K562 (cell line): ENCODE measurements at regions not wholly inside any gene's neighbourhood (a gene's known extent, or its start where the extent isn't known, plus 50 kb on each side); places are given as distances from the start of the nearest gene placed in this dataset.

Experiments
- ATAC-seq: fragments of 200-7000 bp; cut with Tn5 transposase; 3 replicates; pipeline ENCODE4 v1.9.1; 2020; ENCODE audit warnings: moderate library complexity
- BruUV-seq: library from RNA; stranded (reverse); fragments of 400-500 nt; replicated peaks from 2 replicates; lab custom pipeline; 2021; lab: Mats Ljungman, UMichigan
- CTCF ChIA-PET: fragments of 300-600 bp; formaldehyde crosslinking; extraction: SDS; loops from one replicate; lab custom pipeline; 2021; ENCODE audit warnings: low intra/inter-chr PET ratio; lab: Yijun Ruan, JAX
- POLR2A ChIA-PET: fragments of 300-600, 350-650 bp; sonication (Branson Sonifier 250); formaldehyde crosslinking; extraction: SDS; loops from one replicate; lab custom pipeline; 2021; ENCODE audit warnings: antibody characterized with exemption, inconsistent platforms; lab: Yijun Ruan, JAX
- DNase-seq, 4 experiments: peaks; one replicate each; pipeline versions ENCODE4 v3.0.0 to v3.0.0-alpha.2; 2011 to 2018; ENCODE audit warnings: low spot score in 3 of 4, mixed read lengths in 3 of 4; ENCODE audit errors: extremely low read depth in 1 of 4
- FAIRE-seq: peaks from 2 replicates; lab custom pipeline; 2011; peaks lifted over from hg19 to GRCh38; lab: Jason Lieb, UNC
- H2AFZ ChIP-seq: 2 replicates; pipeline ENCODE4 v1.6.0; 2011; ENCODE audit warnings: low read depth, low read length, control low read depth, inconsistent platforms
- H3K27ac ChIP-seq: fragments of 200-600 bp; 3 replicates; pipeline ENCODE4 v1.8.0; 2011; ENCODE audit warnings: low read depth, mild to moderate bottlenecking, control low read depth, inconsistent platforms, low read length, moderate library complexity, mixed read lengths; ENCODE audit errors: extremely low read depth
- H3K27me3 ChIP-seq, 2 experiments: fragments of 300-600 bp in 1 of 2; 2 replicates in 1 of 2; 3 replicates in 1 of 2; pipeline versions ENCODE4 v1.6.0 to v1.8.0; 2011; ENCODE audit warnings: inconsistent platforms in 2 of 2, low read length in 2 of 2, mild to moderate bottlenecking in 1 of 2, mixed read lengths in 1 of 2, moderate library complexity in 1 of 2; ENCODE audit not compliant: control insufficient read depth in 2 of 2, insufficient read depth in 2 of 2
- H3K36me3 ChIP-seq: fragments of 300-600 bp; 3 replicates; pipeline ENCODE4 v1.8.0; 2011; ENCODE audit warnings: mild to moderate bottlenecking, low read length, inconsistent platforms; ENCODE audit not compliant: control insufficient read depth, insufficient read depth
- H3K4me1 ChIP-seq, 2 experiments: fragments of 200-600 bp in 1 of 2; replicated peaks in 1 of 2; 2 replicates in 1 of 2; 3 replicates in 1 of 2; pipeline versions ENCODE4 v1.5.1 to v1.8.0; 2011; ENCODE audit warnings: inconsistent platforms in 2 of 2, low read length in 2 of 2, mild to moderate bottlenecking in 1 of 2, mixed read lengths in 1 of 2, moderate library complexity in 1 of 2; ENCODE audit not compliant: control insufficient read depth in 2 of 2, insufficient read depth in 2 of 2
- H3K4me2 ChIP-seq: 2 replicates; pipeline ENCODE4 v1.6.1; 2011; ENCODE audit warnings: low read length, control low read depth, inconsistent platforms, mixed read lengths; ENCODE audit not compliant: insufficient read depth
- H3K4me3 ChIP-seq: fragments of 200-600 bp; sonication (generic), shearing (Covaris generic); 2 replicates; pipeline ENCODE4 v1.5.1; 2016; ENCODE audit warnings: control low read depth, inconsistent platforms
- H3K79me2 ChIP-seq: fragments of 200-600 bp; 3 replicates; pipeline ENCODE4 v1.8.0; 2011; ENCODE audit warnings: low read length, inconsistent platforms; ENCODE audit not compliant: control insufficient read depth, insufficient read depth
- H3K9ac ChIP-seq, 2 experiments: 2 replicates each; pipeline versions ENCODE4 v1.6.0 to v1.6.1; 2011; ENCODE audit warnings: low read depth in 2 of 2, low read length in 2 of 2, control low read depth in 1 of 2, inconsistent platforms in 1 of 2, mild to moderate bottlenecking in 1 of 2, mixed read lengths in 1 of 2; ENCODE audit not compliant: insufficient read depth in 1 of 2
- H3K9me1 ChIP-seq: one replicate; pipeline ENCODE4 v1.6.0; 2011; ENCODE audit warnings: inconsistent platforms, mild to moderate bottlenecking, low read length, moderate library complexity; ENCODE audit not compliant: control insufficient read depth, insufficient read depth
- H3K9me3 ChIP-seq: replicated peaks from 2 replicates; pipeline ENCODE4 v1.5.1; 2011; ENCODE audit warnings: low read depth, low read length, inconsistent platforms; ENCODE audit not compliant: control insufficient read depth, insufficient read depth
- H4K20me1 ChIP-seq: replicated peaks from 2 replicates; pipeline ENCODE4 v1.6.1; 2011; ENCODE audit warnings: low read length, inconsistent platforms, mixed read lengths; ENCODE audit not compliant: control insufficient read depth, insufficient read depth
- CBFB ChIP-seq: sonication (generic); formaldehyde crosslinking; IDR thresholded peaks from 2 replicates; pipeline ENCODE4 v1.4.0; 2020; ENCODE audit warnings: mild to moderate bottlenecking, missing genetic modification reagents
- E2F8 ChIP-seq: fragments of 450-650 bp; IDR thresholded peaks from 2 replicates; pipeline ENCODE4 v1.7.1; 2018; ENCODE audit warnings: mild to moderate bottlenecking, low read depth; ENCODE audit not compliant: partially characterized antibody
- ELF1 ChIP-seq: fragments of 200-800 bp; sonication (Bioruptor generic); IDR thresholded peaks from 2 replicates; pipeline ENCODE4 v1.6.1; 2016; ENCODE audit warnings: missing genetic modification characterization, missing compliant biosample characterization
- MGA ChIP-seq: fragments of 450-650 bp; IDR thresholded peaks from 2 replicates; pipeline ENCODE4 v1.6.1; 2016; ENCODE audit warnings: mild to moderate bottlenecking, moderate library complexity
- NONO ChIP-seq, 2 experiments: fragments of 200-400 bp in 1 of 2; fragments of 450-650 bp in 1 of 2; formaldehyde crosslinking in 1 of 2; IDR thresholded peaks; 2 replicates each; pipeline ENCODE4 v1.6.1; 2017; ENCODE audit warnings: low read depth in 2 of 2, mild to moderate bottlenecking in 2 of 2, moderate library complexity in 2 of 2, low read length in 1 of 2
- POLR3G ChIP-seq: IDR thresholded peaks from 2 replicates; pipeline ENCODE4 v1.6.1; 2011; ENCODE audit not compliant: insufficient read length, insufficient replicate concordance; ENCODE audit errors: extremely low read depth
- ZC3H8 ChIP-seq: fragments of 450-650 bp; IDR thresholded peaks from 2 replicates; pipeline ENCODE4 v1.6.1; 2017
- WGBS: fragments of 100-300 bp; shearing (Covaris generic); methylation state at CpG from one replicate; pipeline ENCODE4 v1.1.6; 2016; ENCODE audit warnings: low coverage, mixed read lengths; ENCODE audit not compliant: insufficient coverage; ENCODE audit errors: missing lambda C conversion rate; 5-methylcytosine and 5-hydroxymethylcytosine counted together
- in situ Hi-C: fragments of 300-500 bp; cut with MboI; formaldehyde crosslinking; loops from 4 replicates; pipeline ENCODE4 v1.15.0; 2018; ENCODE audit warnings: inconsistent platforms, mixed read lengths
- intact Hi-C: fragments of 100-400 bp; cut with micrococcal nuclease; formaldehyde crosslinking; loops from 2 replicates; pipeline ENCODE4 v1.14.2; 2022

GRCh38 chr11:91624021-91624420, 600.6 kb upstream of the FAT3 start (continued):
- no peak for TF ChIP-seq E2F8
- TF ChIP-seq NONO (IDR thresholded peaks at IDR 0.05; ENCODE audit: low read depth in 2 of 2, low read length in 1 of 2): no peak
- no peak for TF ChIP-seq POLR3G
- no peak for TF ChIP-seq ZC3H8

GRCh38 chr11:91608677-91609076, 615.9 kb upstream of the FAT3 start:
- H3K9me3 ChIP-seq: no peaks in the 10 kb centered on the region
- no peaks in the 10 kb centered on the region for H3K4me1 ChIP-seq
- H4K20me1 ChIP-seq: no peaks in the 10 kb centered on the region
- DNase-seq: no peak
- ATAC-seq: no peak
- H3K9ac ChIP-seq: no peak overlapping the region
- H3K4me2 ChIP-seq: no peak overlapping the region
- POLR2A ChIA-PET: no interaction called here
- BruUV-seq: no TSS peak
- H3K27ac ChIP-seq: no peak overlapping the region
- intact Hi-C loops: no loop called here
- no peak for FAIRE-seq
- no peaks in the 10 kb centered on the region for H3K36me3 ChIP-seq
- in situ Hi-C loops: no loop called here
- CTCF ChIA-PET: no interaction called here
- H2AFZ ChIP-seq: no peak overlapping the region
- WGBS: 0% methylated on average over 3 of the region's 3 CpGs
- H3K79me2 ChIP-seq: no peaks in the 10 kb centered on the region
- no peaks in the 10 kb centered on the region for H3K27me3 ChIP-seq
- no peak overlapping the region for H3K4me3 ChIP-seq
- no peaks in the 10 kb centered on the region for H3K9me1 ChIP-seq
- TF ChIP-seq CBFB (CRISPR knock-in tag) (no peak), MGA (no peak), ELF1 (tag) (no peak)
